GM19025 (cell line): ENCODE measurements at regions not wholly inside any gene's neighbourhood (a gene's known extent, or its start where the extent isn't known, plus 50 kb on each side); places are given as distances from the start of the nearest gene placed in this dataset.

Experiments
- ATAC-seq: cut with Tn5 transposase; IDR thresholded peaks from one replicate; pipeline ENCODE4 v1.9.1; 2021; ENCODE audit warnings: mild to moderate bottlenecking, low read depth, moderate library complexity; ENCODE audit not compliant: unreplicated experiment

- ATAC-seq, result no peak
These were observed 63.3 kb upstream of the C3orf80 start for GRCh38 chr3:160161921-160162320.

DNA sequence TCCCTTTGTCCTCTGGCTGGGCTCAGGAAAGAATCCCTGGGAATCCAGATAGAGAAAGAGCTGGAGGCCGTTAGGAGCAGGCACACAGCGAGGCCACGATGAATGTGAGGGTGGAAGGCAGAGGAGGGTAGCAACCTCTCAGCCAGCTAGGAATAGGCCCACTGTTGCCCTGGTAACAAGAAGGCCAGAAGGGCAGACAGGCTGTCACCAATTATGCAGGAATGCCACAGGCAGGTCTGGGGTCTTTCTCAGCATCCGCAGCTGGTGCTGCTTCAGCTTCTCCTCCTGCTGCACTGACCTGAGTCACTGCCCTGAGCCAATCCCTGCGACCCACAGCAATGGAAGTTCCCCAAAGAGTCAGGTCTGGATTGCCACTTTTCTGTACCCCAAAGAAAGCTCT lies 62.8 kb upstream of the C3orf80 start:
- no peak for ATAC-seq

GRCh38 chr3:160163229-160163878 lies 61.9 kb upstream of the C3orf80 start:
- ATAC-seq, result no peak

DNA sequence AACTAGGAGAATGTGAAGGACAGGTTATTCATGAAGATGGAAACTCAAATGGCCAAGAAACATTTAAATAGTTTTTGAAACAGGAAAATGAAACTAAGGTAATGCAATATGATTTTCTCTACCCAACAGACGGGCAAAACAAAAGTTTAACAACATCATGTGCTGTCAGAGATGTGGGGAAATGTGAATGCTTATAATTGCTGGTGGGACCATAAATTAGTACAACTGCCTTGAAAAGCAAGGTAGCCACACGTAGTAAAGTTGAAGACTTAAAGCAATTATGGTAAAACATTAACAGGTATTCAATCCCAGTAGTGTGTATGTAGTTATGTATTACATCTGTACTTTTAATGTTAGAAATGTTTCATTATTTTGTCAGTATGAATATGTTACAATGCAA lies 57.0 kb upstream of the C3orf80 start:
- no peak for ATAC-seq

DNA sequence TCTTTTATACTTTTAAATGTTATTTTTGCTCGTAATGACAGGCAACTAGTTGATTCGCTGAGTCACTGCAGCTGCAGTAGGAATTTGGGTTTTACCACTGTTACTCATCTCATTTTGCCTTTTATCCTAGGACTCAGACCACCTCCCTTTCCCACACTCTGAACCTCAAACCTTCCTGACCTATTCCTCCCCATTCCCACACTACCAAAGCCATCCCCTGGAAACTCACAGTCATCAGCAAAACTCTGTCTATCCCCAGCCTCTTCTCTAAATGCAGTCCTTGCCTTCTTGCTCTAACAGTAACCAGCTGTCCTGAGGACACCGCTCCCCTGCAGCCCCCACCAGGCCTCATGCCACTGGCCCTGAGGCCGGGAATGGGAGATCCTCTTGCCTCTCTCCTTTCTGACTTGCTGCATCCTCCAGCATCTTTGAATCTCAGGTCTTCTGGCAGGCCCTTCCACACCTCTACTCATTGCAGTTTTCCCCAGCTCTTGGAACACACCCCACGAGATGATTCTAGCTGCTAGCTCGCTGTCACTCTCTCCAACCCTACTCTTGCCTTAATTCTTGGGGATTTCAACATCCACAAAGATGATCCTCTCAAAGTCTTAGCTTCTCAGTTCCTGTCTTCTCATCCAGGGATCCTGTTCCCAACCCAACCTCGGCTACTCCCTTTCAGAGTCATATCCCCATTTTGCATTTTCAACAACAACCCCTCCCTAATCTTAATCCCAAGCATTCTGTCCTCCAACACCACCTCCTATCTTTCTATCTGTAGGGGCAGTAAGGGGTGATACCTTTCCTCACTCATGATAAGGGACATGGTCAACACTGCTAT lies 55.9 kb upstream of the C3orf80 start:
- no peak for ATAC-seq

- ATAC-seq, result peak; percentile 61
These were observed 54.5 kb upstream of the C3orf80 start for GRCh38 chr3:160170409-160171370.

- ATAC-seq, result no peak
These were observed 53.4 kb upstream of the C3orf80 start for GRCh38 chr3:160171813-160172212.

GRCh38 chr3:160174621-160175020 lies 50.6 kb upstream of the C3orf80 start:
- no peak for ATAC-seq
